LNCaP clone FGC (cell line): ENCODE measurements at regions not wholly inside any gene's neighbourhood (a gene's known extent, or its start where the extent isn't known, plus 50 kb on each side); places are given as distances from the start of the nearest gene placed in this dataset.

Experiments
- DNase-seq: peaks from one replicate; pipeline ENCODE4 v3.0.0-alpha.2; 2011; ENCODE audit warnings: low read depth
- H3K4me3 ChIP-seq: 2 replicates; pipeline ENCODE4 v1.5.1; 2011; ENCODE audit warnings: mild to moderate bottlenecking, low read depth, low read length, control low read depth
- CTCF ChIP-seq: IDR thresholded peaks from 2 replicates; pipeline ENCODE4 v1.5.1; 2012; ENCODE audit warnings: mild to moderate bottlenecking; ENCODE audit not compliant: control insufficient read depth, insufficient read depth; ENCODE audit errors: extremely low read depth

- no peak for TF ChIP-seq CTCF
- no peak overlapping the region for H3K4me3 ChIP-seq
- no peak for DNase-seq
Measured at GRCh38 chr15:95536638-95537037, 793.9 kb upstream of the NR2F2 start.

- no peak for DNase-seq
- TF ChIP-seq CTCF = no peak
- no peak overlapping the region for H3K4me3 ChIP-seq
Measured at GRCh38 chr15:95538693-95539092, 791.8 kb upstream of the NR2F2 start.

GRCh38 chr15:95541301-95541700, 789.2 kb upstream of the NR2F2 start:
- no peak for TF ChIP-seq CTCF
- no peak for DNase-seq
- H3K4me3 ChIP-seq = no peak overlapping the region

- H3K4me3 ChIP-seq = no peak overlapping the region
- TF ChIP-seq CTCF = no peak
- no peak for DNase-seq
Measured at GRCh38 chr15:95549168-95549738, 781.2 kb upstream of the NR2F2 start.

- H3K4me3 ChIP-seq = no peak overlapping the region
- DNase-seq = no peak
- TF ChIP-seq CTCF = no peak
Measured at GRCh38 chr15:95550702-95551101, 779.8 kb upstream of the NR2F2 start.

- TF ChIP-seq CTCF = no peak
Measured at GRCh38 chr15:95556225-95556624, 774.3 kb upstream of the NR2F2 start.

GRCh38 chr15:95556866-95557225, 773.7 kb upstream of the NR2F2 start:
- no peak for TF ChIP-seq CTCF
- peak; percentile 81 for DNase-seq

More at GRCh38 chr15:95556225-95556624, 774.3 kb upstream of the NR2F2 start:
- DNase-seq = no peak
- H3K4me3 ChIP-seq = no peak overlapping the region

More at GRCh38 chr15:95556866-95557225, 773.7 kb upstream of the NR2F2 start:
- no peak overlapping the region for H3K4me3 ChIP-seq
